GM12878 (cell line): ENCODE measurements at regions not wholly inside any gene's neighbourhood (a gene's known extent, or its start where the extent isn't known, plus 50 kb on each side); places are given as distances from the start of the nearest gene placed in this dataset.

Experiments
- ATAC-seq: fragments of 200-7000 bp; cut with Tn5 transposase; 3 replicates; pipeline ENCODE4 v1.9.1; 2020; ENCODE audit warnings: mild to moderate bottlenecking, moderate library complexity
- BruUV-seq: library from RNA; stranded (reverse); fragments of 400-500 nt; replicated peaks from 2 replicates; lab custom pipeline; 2021; lab: Mats Ljungman, UMichigan
- CTCF ChIA-PET: fragments of 300-600 bp; sonication (Branson Sonifier 250); formaldehyde crosslinking; extraction: SDS; loops from one replicate; lab custom pipeline; 2021; ENCODE audit warnings: inconsistent platforms; lab: Yijun Ruan, JAX
- POLR2A ChIA-PET: fragments of 350-600 bp; formaldehyde crosslinking; extraction: SDS; loops from one replicate; lab custom pipeline; 2021; ENCODE audit warnings: inconsistent platforms; lab: Charles Lee
- RAD21 ChIA-PET: fragments of 300-600 bp; sonication (Branson Sonifier 250); formaldehyde crosslinking; loops from one replicate; lab custom pipeline; 2023; ENCODE audit warnings: antibody characterized with exemption; ENCODE audit not compliant: unreplicated experiment; lab: Charles Lee
- SMC1A ChIA-PET: fragments of 300-600 bp; sonication (Branson Sonifier 250); formaldehyde crosslinking; loops from one replicate; lab custom pipeline; 2023; ENCODE audit not compliant: unreplicated experiment, uncharacterized antibody; lab: Charles Lee
- DNase-seq: peaks from one replicate; pipeline ENCODE4 v3.0.0-alpha.2; 2011; ENCODE audit warnings: low read depth, low spot score
- FAIRE-seq: peaks from 3 replicates; lab custom pipeline; 2011; peaks lifted over from hg19 to GRCh38; lab: Jason Lieb, UNC
- H2AFZ ChIP-seq: 2 replicates; pipeline ENCODE4 v1.6.0; 2011; ENCODE audit warnings: low read depth, low read length, control low read depth; ENCODE audit not compliant: control insufficient read depth
- H3K27ac ChIP-seq: 2 replicates; pipeline ENCODE4 v1.5.1; 2011; ENCODE audit warnings: control low read depth; ENCODE audit not compliant: control insufficient read depth, insufficient read depth
- H3K27me3 ChIP-seq, 2 experiments: replicated peaks in 1 of 2; 2 replicates each; pipeline versions ENCODE4 v1.6.0 to v1.6.1; 2011; ENCODE audit warnings: low read length in 1 of 2; ENCODE audit not compliant: control insufficient read depth in 2 of 2, insufficient read depth in 2 of 2
- H3K36me3 ChIP-seq, 2 experiments: 2 replicates each; pipeline ENCODE4 v1.5.1; 2011; ENCODE audit warnings: low read length in 1 of 2; ENCODE audit not compliant: control insufficient read depth in 2 of 2, insufficient read depth in 2 of 2
- H3K4me1 ChIP-seq: 2 replicates; pipeline ENCODE4 v1.6.1; 2011; ENCODE audit warnings: mild to moderate bottlenecking, low read length, moderate library complexity, mixed read lengths; ENCODE audit not compliant: control insufficient read depth, insufficient read depth
- H3K4me2 ChIP-seq: 2 replicates; pipeline ENCODE4 v1.6.0; 2011; ENCODE audit warnings: control low read depth; ENCODE audit not compliant: control insufficient read depth, insufficient read depth
- H3K4me3 ChIP-seq: fragments of 200-600 bp; sonication (generic); 2 replicates; pipeline ENCODE4 v1.5.1; 2016
- H3K79me2 ChIP-seq: 2 replicates; pipeline ENCODE4 v1.6.0; 2011; ENCODE audit warnings: low read length; ENCODE audit not compliant: control insufficient read depth, insufficient read depth
- H3K9ac ChIP-seq: 2 replicates; pipeline ENCODE4 v1.8.0; 2011; ENCODE audit warnings: low read length, control low read depth, mixed read lengths; ENCODE audit not compliant: control insufficient read depth, insufficient read depth
- H3K9me3 ChIP-seq: replicated peaks from 3 replicates; pipeline ENCODE4 v1.5.1; 2011; ENCODE audit warnings: mild to moderate bottlenecking, low read length; ENCODE audit not compliant: control insufficient read depth, insufficient read depth
- H4K20me1 ChIP-seq: 2 replicates; pipeline ENCODE4 v1.6.0; 2011; ENCODE audit not compliant: control insufficient read depth, insufficient read depth
- FOS ChIP-seq: IDR thresholded peaks from 3 replicates; pipeline ENCODE4 v1.6.1; 2011; ENCODE audit warnings: borderline replicate concordance; ENCODE audit not compliant: insufficient read length; ENCODE audit errors: extremely low read depth
- PML ChIP-seq: IDR thresholded peaks from 2 replicates; pipeline ENCODE4 v1.6.1; 2012; ENCODE audit warnings: low read length, inconsistent platforms
- RCOR1 ChIP-seq: conservative IDR thresholded peaks from 2 replicates; pipeline ENCODE4 v1.6.1; 2012; ENCODE audit warnings: low read depth, low read length, improper control_type of control experiment
- ZNF274 ChIP-seq: IDR thresholded peaks from one replicate; pipeline ENCODE4 v1.8.0; 2011; ENCODE audit not compliant: insufficient read length, insufficient read depth
- WGBS: methylation state at CpG from one replicate; pipeline ENCODE4 v1.1.6; 2016; ENCODE audit warnings: low lambda C conversion rate; ENCODE audit not compliant: insufficient replicate concordance, insufficient coverage; ENCODE audit errors: missing lambda C conversion rate; 5-methylcytosine and 5-hydroxymethylcytosine counted together
- in situ Hi-C: fragments of 300-500 bp; cut with MboI; formaldehyde crosslinking; loops from 9 replicates; pipeline ENCODE4 v1.14.3; 2018; ENCODE audit warnings: mixed read lengths
- intact Hi-C: fragments of 100-400 bp; cut with micrococcal nuclease; formaldehyde crosslinking; loops from one replicate; pipeline ENCODE4 v1.14.2; 2022; ENCODE audit not compliant: unreplicated experiment
- TF ChIP-seq, protein P1 (sequence below): fragments of 450-650 bp; IDR thresholded peaks from 2 replicates; pipeline ENCODE4 v1.6.1; 2017; ENCODE audit warnings: mild to moderate bottlenecking, low read depth, inconsistent platforms; ENCODE audit not compliant: poor library complexity, severe bottlenecking
- TF ChIP-seq, protein P2 (sequence below): fragments of 450-650 bp; formaldehyde crosslinking; IDR thresholded peaks from 2 replicates; pipeline ENCODE4 v1.4.0; 2022; ENCODE audit warnings: mild to moderate bottlenecking, moderate library complexity
- TF ChIP-seq, protein P3 (sequence below): fragments of 150-350 bp; IDR thresholded peaks from 2 replicates; pipeline ENCODE4 v1.6.1; 2016; ENCODE audit warnings: low read depth, low read length

DNA sequence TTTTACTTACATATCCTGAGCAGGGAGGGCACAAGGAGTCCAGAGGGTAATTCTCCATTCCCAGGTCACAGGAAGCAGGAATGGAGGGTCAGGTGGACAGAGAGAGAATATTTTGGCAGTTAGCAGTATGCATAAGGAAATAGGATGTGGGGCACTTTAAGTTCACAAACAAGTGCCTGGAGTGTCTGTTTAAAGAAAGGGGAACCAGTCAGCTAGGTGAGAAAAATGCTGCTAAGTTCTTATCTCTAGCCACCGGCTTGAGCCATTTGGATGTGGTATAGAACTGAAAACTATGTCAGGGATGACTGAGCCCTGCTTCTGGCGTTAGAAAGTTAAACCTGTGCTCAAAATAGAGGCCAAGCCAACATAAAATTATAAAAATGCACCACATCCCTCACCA lies 739.7 kb upstream of the NCAM2 start:
- RAD21 ChIA-PET: interaction anchor here (1.6 kb wide), 1 partner anchor 10 kb away, joined by 4 read pairs; no protein-coding TSS in a partner anchor
- WGBS: 3% methylated on average over 2 of the region's 2 CpGs
- SMC1A ChIA-PET: interaction anchor here (1.1 kb wide), 1 partner anchor 119 kb away, joined by 3 read pairs; no protein-coding TSS in a partner anchor
- no peaks in the 10 kb centered on the region for H4K20me1 ChIP-seq
- no peak overlapping the region for H3K4me2 ChIP-seq
- no peaks in the 10 kb centered on the region for H3K36me3 ChIP-seq
- no peaks in the 10 kb centered on the region for H3K27me3 ChIP-seq
- CTCF ChIA-PET: no interaction called here
- ATAC-seq (peak; percentile 37), FAIRE-seq (no peak), DNase-seq (no peak)
- no peaks in the 10 kb centered on the region for H3K9me3 ChIP-seq
- no peak overlapping the region for H2AFZ ChIP-seq
- TF ChIP-seq, protein P1, sequence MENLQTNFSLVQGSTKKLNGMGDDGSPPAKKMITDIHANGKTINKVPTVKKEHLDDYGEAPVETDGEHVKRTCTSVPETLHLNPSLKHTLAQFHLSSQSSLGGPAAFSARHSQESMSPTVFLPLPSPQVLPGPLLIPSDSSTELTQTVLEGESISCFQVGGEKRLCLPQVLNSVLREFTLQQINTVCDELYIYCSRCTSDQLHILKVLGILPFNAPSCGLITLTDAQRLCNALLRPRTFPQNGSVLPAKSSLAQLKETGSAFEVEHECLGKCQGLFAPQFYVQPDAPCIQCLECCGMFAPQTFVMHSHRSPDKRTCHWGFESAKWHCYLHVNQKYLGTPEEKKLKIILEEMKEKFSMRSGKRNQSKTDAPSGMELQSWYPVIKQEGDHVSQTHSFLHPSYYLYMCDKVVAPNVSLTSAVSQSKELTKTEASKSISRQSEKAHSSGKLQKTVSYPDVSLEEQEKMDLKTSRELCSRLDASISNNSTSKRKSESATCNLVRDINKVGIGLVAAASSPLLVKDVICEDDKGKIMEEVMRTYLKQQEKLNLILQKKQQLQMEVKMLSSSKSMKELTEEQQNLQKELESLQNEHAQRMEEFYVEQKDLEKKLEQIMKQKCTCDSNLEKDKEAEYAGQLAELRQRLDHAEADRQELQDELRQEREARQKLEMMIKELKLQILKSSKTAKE: no peak
- TF ChIP-seq RCOR1 (no peak), FOS (no peak), PML (no peak), ZNF274 (no peak)
- TF ChIP-seq, protein P2, sequence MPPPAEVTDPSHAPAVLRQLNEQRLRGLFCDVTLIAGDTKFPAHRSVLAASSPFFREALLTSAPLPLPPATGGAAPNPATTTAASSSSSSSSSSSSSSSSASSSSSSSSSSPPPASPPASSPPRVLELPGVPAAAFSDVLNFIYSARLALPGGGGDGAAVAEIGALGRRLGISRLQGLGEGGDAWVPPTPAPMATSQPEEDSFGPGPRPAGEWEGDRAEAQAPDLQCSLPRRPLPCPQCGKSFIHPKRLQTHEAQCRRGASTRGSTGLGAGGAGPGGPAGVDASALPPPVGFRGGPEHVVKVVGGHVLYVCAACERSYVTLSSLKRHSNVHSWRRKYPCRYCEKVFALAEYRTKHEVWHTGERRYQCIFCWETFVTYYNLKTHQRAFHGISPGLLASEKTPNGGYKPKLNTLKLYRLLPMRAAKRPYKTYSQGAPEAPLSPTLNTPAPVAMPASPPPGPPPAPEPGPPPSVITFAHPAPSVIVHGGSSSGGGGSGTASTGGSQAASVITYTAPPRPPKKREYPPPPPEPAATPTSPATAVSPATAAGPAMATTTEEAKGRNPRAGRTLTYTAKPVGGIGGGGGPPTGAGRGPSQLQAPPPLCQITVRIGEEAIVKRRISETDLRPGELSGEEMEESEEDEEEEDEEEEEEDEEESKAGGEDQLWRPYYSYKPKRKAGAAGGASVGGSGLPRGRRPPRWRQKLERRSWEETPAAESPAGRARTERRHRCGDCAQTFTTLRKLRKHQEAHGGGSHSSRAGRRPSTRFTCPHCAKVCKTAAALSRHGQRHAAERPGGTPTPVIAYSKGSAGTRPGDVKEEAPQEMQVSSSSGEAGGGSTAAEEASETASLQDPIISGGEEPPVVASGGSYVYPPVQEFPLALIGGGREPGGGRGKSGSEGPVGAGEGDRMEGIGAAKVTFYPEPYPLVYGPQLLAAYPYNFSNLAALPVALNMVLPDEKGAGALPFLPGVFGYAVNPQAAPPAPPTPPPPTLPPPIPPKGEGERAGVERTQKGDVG: no peak
- TF ChIP-seq, protein P3, sequence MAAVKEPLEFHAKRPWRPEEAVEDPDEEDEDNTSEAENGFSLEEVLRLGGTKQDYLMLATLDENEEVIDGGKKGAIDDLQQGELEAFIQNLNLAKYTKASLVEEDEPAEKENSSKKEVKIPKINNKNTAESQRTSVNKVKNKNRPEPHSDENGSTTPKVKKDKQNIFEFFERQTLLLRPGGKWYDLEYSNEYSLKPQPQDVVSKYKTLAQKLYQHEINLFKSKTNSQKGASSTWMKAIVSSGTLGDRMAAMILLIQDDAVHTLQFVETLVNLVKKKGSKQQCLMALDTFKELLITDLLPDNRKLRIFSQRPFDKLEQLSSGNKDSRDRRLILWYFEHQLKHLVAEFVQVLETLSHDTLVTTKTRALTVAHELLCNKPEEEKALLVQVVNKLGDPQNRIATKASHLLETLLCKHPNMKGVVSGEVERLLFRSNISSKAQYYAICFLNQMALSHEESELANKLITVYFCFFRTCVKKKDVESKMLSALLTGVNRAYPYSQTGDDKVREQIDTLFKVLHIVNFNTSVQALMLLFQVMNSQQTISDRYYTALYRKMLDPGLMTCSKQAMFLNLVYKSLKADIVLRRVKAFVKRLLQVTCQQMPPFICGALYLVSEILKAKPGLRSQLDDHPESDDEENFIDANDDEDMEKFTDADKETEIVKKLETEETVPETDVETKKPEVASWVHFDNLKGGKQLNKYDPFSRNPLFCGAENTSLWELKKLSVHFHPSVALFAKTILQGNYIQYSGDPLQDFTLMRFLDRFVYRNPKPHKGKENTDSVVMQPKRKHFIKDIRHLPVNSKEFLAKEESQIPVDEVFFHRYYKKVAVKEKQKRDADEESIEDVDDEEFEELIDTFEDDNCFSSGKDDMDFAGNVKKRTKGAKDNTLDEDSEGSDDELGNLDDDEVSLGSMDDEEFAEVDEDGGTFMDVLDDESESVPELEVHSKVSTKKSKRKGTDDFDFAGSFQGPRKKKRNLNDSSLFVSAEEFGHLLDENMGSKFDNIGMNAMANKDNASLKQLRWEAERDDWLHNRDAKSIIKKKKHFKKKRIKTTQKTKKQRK: no peak
- intact Hi-C loops (no loop called here), in situ Hi-C loops (no loop called here)
- H3K9ac ChIP-seq: no peak overlapping the region
- H3K4me3 ChIP-seq: no peak overlapping the region
- no peaks in the 10 kb centered on the region for H3K4me1 ChIP-seq
- H3K27ac ChIP-seq: no peak overlapping the region
- POLR2A ChIA-PET: no interaction called here
- no peaks in the 10 kb centered on the region for H3K79me2 ChIP-seq
- no TSS peak for BruUV-seq
